ENCODE measurements at regions not wholly inside any gene's neighbourhood (a gene's known extent, or its start where the extent isn't known, plus 50 kb on each side); places are given as distances from the start of the nearest gene placed in this dataset.
"Not testable (repeated sequence)": the region's sequence is repeated elsewhere in the genome, so short reads cannot be mapped to it uniquely, and the experiment has no call there.

DNA sequence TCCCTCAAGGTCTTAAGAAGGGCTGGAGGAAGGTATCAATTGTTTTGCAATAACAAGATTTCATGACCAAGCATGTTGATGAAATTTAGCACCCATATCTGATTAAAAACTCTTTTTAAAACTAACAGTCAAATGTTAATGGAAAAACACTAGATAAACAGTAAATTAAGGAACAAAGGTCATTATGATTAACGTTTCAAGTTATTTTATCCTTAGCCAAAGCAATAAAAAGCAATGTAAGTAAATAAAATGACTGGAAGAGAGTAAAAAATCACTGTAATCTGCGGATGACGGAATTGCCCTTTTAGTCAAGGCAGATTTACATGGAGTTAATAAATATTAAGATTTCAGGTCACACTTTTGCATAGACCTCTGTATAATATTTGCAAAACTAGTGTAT is 179.5 kb upstream of the KLF6 start:
- DNase-seq: no peak

DNA sequence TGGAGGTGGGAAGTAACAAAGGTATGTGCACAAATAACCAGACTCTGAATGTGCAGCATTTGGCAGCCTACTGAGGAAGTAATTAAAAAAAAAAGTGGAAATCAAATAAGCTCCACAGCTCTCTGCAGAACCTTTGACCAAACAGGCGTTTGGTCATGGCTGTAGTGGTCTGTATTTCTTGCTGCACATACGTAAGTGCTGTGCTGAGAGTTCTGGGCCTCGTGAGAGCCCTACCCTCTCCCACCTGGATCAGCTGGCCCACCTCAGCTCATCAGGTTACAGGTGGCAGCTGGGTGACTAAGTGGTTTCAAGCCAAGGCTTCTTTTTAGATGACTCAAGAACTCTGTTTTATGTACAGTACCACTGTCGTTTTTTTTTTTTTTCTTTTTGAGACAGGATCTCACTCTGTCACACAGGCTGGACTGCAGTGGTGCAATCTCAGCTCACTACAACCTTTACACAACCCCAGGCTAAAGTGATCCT is 178.2 kb upstream of the KLF6 start:
- DNase-seq: no peak

DNA sequence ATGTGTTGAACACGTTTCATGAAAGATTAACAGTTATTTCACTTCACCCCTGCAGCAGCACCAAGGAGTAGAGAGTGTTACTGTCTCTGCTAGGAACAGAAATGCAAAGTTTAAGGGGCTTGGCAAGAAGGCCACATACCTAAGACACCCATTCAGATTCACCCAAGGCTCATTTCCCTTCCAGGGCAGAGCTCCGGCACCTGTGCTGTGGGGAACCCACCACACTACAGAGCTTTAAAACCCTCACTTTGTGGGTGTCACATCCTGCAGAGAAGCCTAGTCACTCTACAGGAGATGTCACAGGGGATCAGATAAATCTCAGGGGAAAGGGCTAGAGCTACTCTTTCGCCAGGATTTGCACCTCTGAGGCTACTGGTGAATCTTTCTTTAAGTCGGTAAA is 176.1 kb upstream of the KLF6 start:
- DNase-seq: no peak

DNA sequence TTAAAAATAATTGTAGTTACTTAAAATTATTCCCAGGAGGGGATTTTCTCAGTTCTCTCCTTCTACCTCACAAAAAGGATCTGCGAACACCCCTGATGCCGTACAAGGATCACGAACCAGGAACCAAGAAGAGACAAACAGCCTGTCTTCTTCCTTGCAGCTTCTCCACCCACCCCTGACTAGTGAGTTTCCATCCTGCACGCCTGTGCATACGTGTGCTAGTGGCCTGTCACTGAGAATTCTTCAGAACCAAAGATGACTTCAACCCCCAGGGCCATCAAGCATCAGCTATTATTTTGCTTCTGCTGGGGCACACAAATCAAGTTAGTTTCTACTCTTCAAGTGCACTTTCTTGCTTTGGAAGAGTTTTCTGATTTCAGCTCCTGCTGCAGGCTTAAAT is 175.5 kb upstream of the KLF6 start:
- DNase-seq: no peak

DNA sequence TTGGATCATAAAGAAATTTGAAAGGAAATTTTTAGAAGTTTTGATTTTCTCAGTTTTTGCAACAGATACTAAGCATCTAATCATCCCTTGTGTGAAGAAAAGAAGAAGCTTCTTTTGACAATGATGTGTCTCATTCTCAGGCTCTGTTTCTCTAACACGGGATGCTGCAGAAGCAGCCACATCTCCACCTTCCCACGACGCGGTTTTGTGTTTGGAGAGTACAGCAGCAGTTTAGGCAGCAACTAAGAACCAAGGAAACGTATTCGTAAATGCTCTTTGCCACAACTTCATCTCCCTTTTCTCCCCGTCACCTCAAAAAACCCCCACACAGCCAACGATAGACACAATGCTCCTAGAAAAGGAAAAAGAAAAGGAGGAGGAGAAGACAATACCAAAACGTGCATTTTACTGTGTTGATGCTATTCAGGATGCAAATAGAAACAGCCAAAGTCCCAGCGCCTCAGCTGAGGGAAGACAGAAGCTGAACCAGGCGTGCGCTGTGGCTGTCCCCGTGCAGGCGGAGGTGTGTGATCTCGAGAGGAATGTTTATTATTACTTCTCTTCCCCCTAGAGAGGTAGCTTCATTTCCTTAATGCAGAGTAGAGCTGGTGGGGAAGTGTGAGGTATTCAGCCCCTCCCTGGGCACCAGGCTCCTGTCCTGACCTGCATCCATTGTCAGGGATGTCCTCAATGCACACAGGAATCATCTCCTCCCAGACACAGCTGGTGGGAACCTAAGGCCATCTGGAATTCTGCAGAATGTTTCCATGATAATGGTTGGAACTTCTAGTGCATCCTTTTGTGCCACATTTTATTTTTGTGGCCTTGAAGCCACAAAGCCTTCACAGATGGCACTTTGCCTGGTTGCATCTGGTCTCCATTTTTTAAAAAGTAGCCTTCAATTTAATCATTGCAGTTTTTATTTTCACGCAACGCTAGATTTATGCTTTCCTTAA is 174.6 kb upstream of the KLF6 start:
- no peak for DNase-seq

DNA sequence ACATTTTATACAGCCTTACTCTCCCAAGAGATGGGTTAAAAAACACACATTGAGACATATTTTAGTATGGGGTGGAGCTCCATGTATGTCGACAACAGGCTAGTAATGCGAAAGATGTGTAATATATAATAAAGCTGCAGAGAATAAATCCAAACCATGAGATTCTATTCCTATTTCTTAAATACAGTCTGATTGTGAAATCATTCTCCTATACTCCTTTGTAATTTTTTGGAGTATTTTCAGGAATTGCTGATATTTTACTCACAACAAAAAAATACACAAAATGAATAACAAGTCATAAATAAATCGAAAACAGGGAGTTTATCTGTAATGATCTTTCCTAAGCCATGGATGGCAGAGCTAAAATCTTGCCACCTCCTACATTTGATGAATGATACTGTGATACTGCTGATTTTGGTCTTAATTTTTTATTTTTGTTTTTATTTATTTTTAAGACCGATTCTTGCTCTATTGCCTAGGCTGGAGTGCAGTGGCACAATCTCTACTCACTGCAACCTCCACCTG is 173.5 kb upstream of the KLF6 start:
- DNase-seq: no peak

DNA sequence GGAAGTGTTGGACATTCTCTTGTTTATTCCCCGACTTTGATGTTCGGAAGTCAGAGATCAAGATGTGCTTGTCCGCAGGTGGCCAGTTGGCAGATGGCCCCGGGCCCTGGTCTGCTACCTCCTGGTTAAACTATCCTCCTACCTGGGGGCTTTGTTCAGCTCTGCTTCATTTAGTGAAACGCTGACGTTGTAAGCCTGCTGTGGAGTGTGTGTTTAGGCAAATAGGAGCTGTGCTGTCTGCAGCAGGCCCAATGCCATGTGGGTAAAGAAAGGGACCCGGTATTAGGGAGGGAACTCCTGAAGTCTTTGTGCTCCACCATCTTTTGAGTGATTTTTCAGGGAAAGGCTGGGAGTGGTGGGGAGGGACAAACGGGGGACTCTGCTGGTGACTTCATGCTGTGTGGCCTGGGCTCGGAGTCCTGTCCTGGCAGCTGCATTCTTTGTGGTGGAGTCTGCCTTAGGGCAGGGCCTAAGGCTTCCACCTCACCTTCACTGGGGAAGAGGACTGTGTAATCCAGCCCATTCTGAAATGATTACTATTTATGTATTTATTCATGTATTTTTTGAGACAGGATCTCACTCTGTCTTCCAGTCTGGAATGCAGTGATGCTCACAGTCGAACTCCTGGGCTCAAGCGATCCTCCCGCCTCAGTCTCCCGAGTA is 171.1 kb upstream of the KLF6 start:
- no peak for DNase-seq

DNA sequence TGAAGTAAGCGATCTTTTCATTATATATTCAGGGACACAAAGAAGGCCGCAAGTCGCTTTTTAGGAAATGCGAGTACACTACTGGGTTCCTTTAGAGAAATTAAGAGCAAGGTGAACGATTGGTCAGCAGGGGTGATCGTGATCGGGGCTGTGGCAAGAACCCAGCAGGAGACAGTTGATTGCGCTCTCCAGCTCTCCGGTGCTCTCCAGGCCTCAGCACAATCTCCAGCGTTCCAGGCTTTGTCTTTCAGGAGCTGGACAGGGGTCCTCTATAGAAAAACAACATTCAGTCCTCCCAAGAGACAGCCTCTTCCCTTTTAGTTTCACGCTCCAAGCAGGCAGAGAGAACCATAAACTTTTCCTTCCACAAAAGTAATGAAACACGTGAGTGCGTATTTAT is 170.5 kb upstream of the KLF6 start:
- no peak for DNase-seq

DNA sequence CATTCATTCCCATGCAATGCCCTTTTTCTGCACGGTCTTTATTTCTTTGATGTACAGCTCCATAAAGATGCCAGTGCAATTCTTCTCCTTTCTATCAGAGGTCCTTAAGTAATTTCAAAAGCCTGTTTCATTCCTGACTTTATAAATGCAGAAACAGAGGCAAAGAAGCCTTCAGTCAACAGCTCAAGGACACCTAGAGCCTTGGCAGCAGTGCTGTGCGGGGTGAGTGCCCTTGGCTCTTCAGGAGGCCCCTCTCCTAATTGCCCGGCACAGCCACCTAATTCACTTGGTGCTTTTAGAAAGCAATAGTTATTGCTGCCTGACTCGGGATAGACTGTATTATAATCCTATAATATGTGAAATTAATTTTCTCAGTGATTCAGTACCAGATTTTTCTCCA is 169.6 kb upstream of the KLF6 start:
- no peak for DNase-seq

DNA sequence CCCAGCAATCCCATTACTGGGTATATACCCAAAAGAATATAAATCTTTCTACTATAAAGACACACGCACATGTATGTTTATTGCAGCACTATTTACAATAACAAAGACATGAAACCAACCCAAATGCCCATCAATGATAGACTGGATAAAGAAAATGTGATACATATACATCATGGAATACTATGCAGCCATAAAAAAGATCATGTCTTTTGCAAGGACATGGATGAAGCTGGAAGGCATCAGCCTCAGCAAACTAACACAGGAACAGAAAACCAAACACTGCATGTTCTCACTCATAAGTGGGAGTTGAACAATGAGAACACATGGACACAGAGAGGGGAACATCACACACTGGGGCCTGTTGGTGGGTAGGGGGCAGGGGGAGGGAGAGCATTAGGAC is 169.0 kb upstream of the KLF6 start:
- DNase-seq: not testable (repeated sequence)

DNA sequence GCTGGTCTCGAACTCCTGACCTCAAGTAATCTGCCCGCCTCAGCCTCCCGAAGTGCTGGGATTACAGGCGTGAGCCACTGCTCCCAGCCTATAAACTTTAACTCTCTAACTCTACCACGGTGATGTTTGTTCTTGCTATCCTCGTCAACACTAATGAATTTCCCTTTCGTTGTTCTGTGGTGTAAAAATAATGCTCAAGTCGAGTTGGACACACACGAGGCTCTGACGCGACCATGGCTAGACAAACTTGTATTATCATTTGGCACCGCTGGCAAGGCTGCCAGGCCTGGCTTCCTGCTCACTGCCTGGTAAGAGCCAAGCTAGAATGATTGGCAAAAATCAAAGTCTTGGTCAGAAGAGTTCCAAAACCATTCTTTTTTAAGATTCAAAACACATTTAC is 167.0 kb upstream of the KLF6 start:
- DNase-seq: no peak

DNA sequence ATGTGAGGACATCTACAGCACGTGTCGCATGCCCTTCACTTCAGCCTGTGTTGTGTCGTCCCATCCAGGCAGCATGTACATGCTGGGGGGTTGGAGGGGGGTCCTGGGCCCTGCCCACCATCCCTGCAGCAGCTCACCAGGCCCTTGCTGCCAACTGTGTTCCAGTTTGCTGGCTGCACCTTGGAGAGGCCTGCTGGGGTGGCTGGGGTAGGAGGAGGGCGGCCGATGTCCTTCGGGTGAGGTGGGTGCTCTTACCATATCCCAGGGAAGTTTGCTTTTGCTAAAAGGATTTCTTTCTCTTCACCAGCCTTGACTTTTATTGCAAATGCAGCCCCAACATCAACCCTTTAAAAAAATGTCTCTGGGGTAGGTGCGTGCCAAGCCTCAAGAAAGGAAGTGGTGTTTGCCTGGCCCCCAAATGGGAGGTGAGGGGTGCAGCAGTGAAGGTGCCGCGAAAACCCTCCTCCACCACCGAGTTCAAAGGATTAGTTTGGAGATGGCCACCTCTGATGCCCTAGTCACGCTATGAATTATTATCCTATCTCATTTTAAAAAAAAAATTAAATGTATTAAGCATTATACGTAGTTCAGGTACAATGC is 165.8 kb upstream of the KLF6 start:
- DNase-seq: no peak

DNA sequence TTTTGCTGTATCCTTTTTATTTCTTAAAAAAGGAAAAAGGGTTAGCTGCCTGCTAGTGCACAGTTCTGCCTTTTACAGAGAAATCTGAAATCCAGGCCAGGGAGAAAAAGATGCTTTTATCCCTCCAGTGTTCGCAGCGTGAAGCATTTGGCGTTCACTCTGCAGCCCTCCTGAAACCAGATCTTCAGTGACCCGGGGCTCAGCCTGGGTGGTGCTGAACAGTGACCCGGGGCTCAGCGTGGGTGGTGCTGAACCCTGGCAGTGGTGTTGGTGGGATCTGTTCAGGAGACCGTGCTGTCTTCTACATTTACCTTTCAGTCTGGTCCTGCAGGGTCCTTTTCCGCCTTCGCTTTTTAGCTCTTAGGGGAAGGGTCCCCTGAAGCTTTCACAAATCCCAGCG is 164.7 kb upstream of the KLF6 start:
- no peak for DNase-seq

DNA sequence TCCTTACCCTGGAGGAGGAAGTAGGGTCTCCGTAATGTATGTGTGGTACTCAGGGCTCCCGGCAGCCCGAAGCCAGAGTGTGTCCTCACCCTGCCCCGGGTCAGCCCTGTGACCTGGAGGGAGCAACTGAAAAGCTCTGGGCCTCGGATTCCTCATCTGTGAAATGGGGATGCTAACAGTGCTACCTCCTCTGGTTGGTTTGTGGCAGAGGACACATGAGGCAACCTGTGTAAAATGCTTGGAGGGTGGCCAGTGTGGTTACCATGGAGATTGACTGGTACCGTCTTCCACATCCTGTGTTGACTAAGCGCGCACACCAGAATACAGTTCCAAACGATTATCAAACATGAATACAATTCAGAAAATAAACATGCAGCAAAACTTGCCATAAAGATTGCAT is 163.8 kb upstream of the KLF6 start:
- no peak for DNase-seq

DNA sequence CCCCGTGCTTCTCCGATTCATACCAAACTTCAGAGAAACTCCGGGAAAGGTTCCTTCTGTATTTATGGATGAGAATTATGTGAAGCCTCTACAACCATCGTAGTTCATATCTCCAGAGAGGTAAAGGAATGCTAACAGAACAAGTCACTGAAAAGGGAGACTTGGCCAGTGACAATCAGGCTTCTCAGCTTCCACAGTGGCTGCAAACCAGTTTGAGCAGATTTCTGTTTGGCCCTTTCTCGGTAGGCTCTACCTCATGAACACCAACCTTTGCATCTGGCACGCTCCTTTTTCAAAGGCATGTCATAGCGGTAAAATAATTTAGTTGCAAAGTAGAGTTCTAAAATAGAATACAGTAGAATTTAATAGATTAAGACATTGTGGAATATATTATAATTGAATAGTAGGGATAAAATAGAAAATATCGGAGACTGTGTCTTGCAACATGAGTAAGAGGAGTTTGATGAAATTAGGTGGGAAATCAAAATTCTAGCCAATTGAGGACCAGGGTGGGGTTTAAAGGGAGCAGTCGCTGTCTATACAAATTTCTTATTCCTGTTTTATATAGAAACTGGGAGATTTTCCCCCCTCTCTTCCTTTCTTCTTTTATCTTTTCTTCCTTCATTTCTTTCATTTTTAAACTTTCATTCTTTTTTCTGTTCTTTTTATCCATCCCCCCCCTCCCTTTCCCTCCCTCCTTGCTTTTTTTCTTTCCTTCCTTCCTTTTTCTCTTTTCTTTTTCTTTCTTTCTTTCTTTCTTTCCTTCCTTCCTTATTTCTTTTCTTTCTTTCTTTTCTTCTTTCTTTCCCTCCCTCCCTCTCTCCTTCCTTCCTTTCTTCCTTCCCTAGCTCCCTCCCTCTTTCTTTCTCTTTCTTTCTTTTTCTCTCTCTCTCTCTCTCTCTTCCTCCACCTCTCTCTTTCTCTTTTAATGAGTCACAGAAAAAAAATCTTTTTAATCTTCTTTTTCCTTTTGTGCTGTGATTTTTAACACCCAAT is 161.5 kb upstream of the KLF6 start:
- DNase-seq: no peak

DNA sequence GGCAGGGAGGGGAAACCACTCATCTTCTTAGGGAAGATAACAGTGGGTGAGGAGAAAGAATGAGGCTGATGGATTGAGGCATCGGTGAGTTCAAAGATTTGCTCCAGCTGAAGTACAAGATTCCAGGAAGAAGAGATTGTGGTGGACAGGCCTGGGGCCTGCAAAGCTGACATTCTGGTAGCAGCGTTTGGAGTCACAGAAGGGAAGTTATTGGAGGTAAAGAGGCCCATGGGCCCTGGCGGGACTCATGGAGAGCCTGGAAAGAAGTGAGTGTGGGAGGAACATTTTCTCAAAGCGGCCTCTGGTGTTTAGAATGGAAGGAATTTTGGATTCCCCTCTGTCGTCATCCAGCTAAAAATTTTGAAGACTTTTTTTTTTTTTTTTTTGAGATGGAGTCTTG is 160.0 kb upstream of the KLF6 start:
- DNase-seq: no peak

DNA sequence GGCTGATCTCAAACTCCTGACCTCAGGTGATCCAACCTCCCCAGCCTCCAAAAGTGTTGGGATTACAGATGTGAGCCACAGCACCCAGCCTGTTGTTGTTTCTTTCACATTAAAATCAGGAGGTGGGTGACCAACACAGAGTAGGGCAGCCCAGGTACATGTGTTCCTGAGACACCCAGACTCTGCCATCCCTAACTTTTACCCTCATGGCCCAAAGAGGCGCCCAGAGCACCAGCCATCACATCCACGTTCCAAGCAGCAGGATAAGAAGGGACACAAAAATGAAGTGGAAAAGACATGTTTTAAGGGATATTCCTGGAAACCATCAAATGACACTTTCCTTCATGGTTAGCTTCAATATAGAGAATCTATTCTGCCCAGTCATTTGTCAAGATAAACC is 159.6 kb upstream of the KLF6 start:
- DNase-seq: no peak

DNA sequence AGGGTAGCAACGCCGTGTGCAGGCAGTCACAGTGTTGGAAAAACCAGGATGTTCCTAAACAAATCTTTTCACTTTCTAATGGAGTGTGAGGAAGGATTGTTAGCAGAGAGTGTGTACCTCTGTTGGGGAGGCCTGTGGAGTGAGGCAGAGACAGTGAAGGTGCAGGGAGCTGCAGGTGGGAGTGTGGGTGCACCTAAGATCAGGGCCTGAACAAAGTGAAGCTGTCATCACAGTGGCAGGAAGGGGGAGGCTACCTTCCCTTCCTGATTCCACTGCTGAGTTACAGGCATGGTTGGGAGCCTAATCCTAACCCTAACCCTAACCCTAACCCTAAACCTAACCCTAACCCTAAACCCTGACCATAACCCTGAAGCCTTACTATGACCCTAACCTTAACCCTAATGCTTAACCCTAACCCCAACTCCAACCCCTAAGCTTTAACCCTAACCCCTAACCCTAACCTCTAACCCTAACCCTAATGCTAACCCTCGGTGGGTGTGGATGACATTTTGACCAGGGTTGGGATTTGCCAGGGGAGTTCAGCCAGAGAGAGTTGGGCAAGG is 158.8 kb upstream of the KLF6 start:
- no peak for DNase-seq

DNA sequence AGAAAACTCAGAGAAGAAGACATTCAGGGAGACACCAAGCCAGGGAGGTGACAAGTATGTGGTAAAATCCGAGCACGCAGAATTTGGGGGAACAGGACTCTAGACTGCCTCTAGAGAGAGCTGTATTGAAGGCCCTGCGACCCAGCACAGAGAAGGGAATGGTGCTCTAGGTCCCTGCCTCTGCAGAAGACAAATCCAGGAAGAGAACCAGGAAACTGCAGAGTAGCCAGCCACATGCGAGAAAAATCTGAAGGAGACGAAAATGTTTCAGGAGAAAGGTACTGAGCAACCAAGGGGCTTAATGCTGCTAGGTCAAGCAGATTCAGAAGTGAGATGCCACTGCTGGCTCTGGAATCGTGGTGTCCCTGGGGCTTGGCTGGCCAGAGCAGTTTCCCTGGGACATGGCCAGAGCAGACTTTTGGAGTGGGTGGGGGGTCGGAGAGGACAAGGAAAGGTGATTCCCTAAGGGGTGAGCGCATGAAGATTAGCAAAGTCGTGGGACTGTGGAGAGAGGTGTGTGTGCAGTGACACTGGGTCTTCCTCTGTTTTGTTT is 158.0 kb upstream of the KLF6 start:
- no peak for DNase-seq

DNA sequence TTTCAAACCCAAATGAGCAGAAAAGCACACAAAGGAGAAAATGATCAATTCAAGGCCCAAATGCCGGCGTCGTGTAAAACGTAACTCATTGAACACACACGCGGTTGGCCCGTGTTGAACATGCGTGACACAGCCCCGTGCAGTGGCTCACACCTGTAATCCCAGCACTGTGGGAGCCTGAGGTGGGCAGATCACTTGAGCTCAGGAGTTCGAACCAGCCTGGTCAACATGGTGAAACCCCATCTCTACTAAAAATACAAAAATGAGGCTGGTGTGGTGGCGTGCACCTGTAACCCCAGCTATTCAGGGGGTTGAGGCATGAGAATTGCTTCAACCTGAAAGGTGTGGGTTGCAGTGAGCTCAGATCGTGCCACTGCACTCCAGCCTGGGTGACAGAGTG is 156.7 kb upstream of the KLF6 start:
- no peak for DNase-seq

DNA sequence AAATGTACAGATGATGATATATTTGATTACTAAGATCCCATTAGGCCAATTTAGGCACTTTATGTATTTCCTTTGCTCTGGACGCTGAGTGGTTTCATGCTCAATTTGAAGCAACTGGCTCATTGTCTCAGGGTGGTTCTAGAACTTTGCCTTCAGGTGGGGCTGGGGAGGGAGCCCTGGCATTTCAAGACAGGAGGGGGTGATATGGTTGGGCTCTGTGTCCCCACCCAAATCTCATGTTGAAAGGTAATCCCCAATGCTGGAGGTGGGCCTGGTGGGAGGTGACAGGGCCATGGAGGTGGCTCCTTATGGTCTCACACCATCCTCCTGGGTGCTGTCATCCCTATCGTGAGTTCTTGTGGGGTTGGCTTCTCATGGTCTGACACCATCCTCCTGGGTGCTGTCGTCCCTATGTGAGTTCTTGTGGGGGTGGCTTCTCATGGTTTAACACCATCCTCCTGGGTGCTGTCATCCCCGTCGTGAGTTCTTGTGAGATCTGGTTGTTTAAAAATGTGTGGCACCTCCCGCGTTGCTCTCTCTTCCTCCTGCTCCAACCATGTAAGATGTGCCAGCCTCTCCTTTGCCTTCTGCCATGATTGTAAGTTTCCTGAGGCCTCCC is 151.5 kb upstream of the KLF6 start:
- no peak for DNase-seq

Measured in AML-193 (cell line).